IPS-20b (cell line): ENCODE measurements at regions not wholly inside any gene's neighbourhood (a gene's known extent, or its start where the extent isn't known, plus 50 kb on each side); places are given as distances from the start of the nearest gene placed in this dataset.

Experiments used
- H3K27ac ChIP-seq: one replicate; pipeline ENCODE4 v1.5.1; 2013; ENCODE audit warnings: low read length
- H3K27me3 ChIP-seq: 2 replicates; pipeline ENCODE4 v1.6.1; 2013; ENCODE audit warnings: mild to moderate bottlenecking, low read length, inconsistent platforms; ENCODE audit not compliant: insufficient read depth
- H3K36me3 ChIP-seq: 2 replicates; pipeline ENCODE4 v1.6.1; 2013; ENCODE audit warnings: low read depth, mild to moderate bottlenecking, inconsistent platforms, low read length, moderate library complexity; ENCODE audit not compliant: insufficient read depth
- H3K4me1 ChIP-seq: 2 replicates; pipeline ENCODE4 v1.6.1; 2013; ENCODE audit warnings: mild to moderate bottlenecking, control low read depth, inconsistent platforms, low read length, moderate library complexity; ENCODE audit not compliant: insufficient read depth
- H3K4me3 ChIP-seq: 2 replicates; pipeline ENCODE4 v1.5.1; 2013; ENCODE audit warnings: mild to moderate bottlenecking, low read length, inconsistent platforms
- H3K9ac ChIP-seq: 2 replicates; pipeline ENCODE4 v1.6.1; 2013; ENCODE audit warnings: low read depth, mild to moderate bottlenecking, inconsistent platforms, low read length, moderate library complexity
- H3K9me3 ChIP-seq: 2 replicates; pipeline ENCODE4 v1.6.1; 2013; ENCODE audit warnings: mild to moderate bottlenecking, low read depth, low read length, inconsistent platforms; ENCODE audit not compliant: insufficient read depth

GRCh38 chr20:48339986-48340882 is 487.6 kb downstream of the PREX1 start:
- no peaks in the 10 kb centered on the region for H3K36me3 ChIP-seq
- H3K4me3 ChIP-seq = no peak overlapping the region
- no peaks in the 10 kb centered on the region for H3K9me3 ChIP-seq
- peaks cover 10% of the 10 kb centered on the region; the same call in 1 of the 2 replicates for H3K4me1 ChIP-seq
- no peak overlapping the region for H3K9ac ChIP-seq
- no peaks in the 10 kb centered on the region for H3K27me3 ChIP-seq
- H3K27ac ChIP-seq = no peak overlapping the region

DNA sequence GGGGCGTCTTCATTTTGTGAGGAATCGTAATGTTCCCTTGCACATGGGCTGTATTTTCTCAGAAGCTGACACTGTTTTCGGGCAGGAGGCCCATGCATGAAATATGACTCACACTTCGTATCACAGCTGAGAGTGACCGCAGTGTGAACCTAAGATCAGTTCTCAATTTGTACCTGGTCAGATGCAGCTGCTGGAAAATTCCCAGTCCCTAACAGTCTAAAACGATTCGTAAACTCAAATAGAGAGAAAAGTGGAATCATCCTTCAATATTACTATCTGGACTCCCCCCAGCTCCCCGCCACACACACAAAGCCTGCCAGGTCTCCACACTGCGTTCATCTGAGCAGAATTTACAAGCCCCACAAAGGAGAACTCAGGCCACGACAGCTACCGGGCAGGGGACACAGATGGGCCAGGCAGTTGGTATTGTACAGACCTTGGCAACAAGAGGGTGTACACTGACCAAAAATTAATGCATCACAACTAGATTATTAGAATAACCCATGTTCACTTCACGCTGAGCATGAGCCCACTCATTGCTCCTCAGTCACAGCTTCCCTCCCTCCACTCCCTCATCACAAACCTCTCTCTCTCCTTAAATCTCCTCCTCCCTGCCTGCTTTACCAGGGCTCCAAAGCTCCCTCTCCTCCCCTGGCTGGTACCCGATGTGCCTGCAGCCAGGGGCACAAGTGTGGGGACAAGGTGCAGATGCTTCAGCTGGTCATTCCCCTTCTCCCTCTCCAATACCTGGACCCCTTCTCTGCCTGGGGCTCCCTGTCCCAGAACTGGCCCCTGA is 488.4 kb downstream of the PREX1 start:
- Histone ChIP-seq H3K9me3 (no peaks in the 10 kb centered on the region), H3K36me3 (no peaks in the 10 kb centered on the region), H3K9ac (no peak overlapping the region), H3K27me3 (no peaks in the 10 kb centered on the region), H3K4me3 (no peak overlapping the region), H3K27ac (no peak overlapping the region), H3K4me1 (peaks cover 10% of the 10 kb centered on the region; the same call in 1 of the 2 replicates)

- H3K36me3 ChIP-seq = no peaks in the 10 kb centered on the region
- H3K27ac ChIP-seq = no peak overlapping the region
- H3K4me3 ChIP-seq = no peak overlapping the region
- no peaks in the 10 kb centered on the region for H3K27me3 ChIP-seq
- peaks cover 10% of the 10 kb centered on the region; the same call in 1 of the 2 replicates for H3K4me1 ChIP-seq
- H3K9ac ChIP-seq = no peak overlapping the region
- no peaks in the 10 kb centered on the region for H3K9me3 ChIP-seq
These were observed 489.1 kb downstream of the PREX1 start for GRCh38 chr20:48338717-48339116.

GRCh38 chr20:48336597-48336996 is 491.2 kb downstream of the PREX1 start:
- no peaks in the 10 kb centered on the region for H3K36me3 ChIP-seq
- H3K4me1 ChIP-seq = peaks cover 10% of the 10 kb centered on the region; the same call in 1 of the 2 replicates
- no peaks in the 10 kb centered on the region for H3K9me3 ChIP-seq
- H3K27ac ChIP-seq = no peak overlapping the region
- no peaks in the 10 kb centered on the region for H3K27me3 ChIP-seq
- no peak overlapping the region for H3K9ac ChIP-seq
- no peak overlapping the region for H3K4me3 ChIP-seq

GRCh38 chr20:48335308-48336050 is 492.3 kb downstream of the PREX1 start:
- Histone ChIP-seq H3K9ac (no peak overlapping the region), H3K9me3 (no peaks in the 10 kb centered on the region), H3K36me3 (no peaks in the 10 kb centered on the region), H3K4me3 (no peak overlapping the region), H3K27ac (no peak overlapping the region), H3K27me3 (no peaks in the 10 kb centered on the region), H3K4me1 (peaks cover 10% of the 10 kb centered on the region; the same call in 1 of the 2 replicates)

GRCh38 chr20:48333707-48334106 is 494.1 kb downstream of the PREX1 start:
- Histone ChIP-seq H3K9me3 (no peaks in the 10 kb centered on the region), H3K4me1 (peaks cover 10% of the 10 kb centered on the region; the same call in 1 of the 2 replicates), H3K27me3 (no peaks in the 10 kb centered on the region), H3K4me3 (no peak overlapping the region), H3K27ac (no peak overlapping the region), H3K36me3 (no peaks in the 10 kb centered on the region), H3K9ac (no peak overlapping the region)

DNA sequence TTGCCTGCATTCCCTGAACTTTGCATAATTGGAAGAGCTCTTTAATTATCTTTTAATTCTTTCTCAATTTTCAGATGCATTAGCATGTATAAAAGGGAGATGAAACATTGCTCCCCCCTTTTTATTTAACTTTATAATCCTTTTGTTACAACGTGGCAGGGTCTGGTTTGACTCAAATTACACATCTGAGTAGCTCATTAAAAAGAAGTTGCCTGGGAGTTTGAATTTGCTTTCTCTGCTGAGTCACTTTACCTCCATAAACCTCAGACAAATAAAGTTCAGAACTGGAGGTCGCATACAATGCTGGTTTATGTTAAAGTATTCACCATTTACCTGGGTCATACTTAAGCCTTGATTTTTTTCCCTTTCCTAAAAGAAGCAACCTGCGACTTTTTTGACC is 495.2 kb downstream of the PREX1 start:
- Histone ChIP-seq H3K27ac (no peak overlapping the region), H3K27me3 (no peaks in the 10 kb centered on the region), H3K4me3 (no peak overlapping the region), H3K9me3 (no peaks in the 10 kb centered on the region), H3K36me3 (no peaks in the 10 kb centered on the region), H3K4me1 (peaks cover 10% of the 10 kb centered on the region; the same call in 1 of the 2 replicates), H3K9ac (no peak overlapping the region)

GRCh38 chr20:48331518-48332286 is 496.1 kb downstream of the PREX1 start:
- H3K27me3 ChIP-seq = no peaks in the 10 kb centered on the region
- H3K9ac ChIP-seq = no peak overlapping the region
- H3K4me3 ChIP-seq = no peak overlapping the region
- H3K9me3 ChIP-seq = no peaks in the 10 kb centered on the region
- H3K36me3 ChIP-seq = no peaks in the 10 kb centered on the region
- peaks cover 10% of the 10 kb centered on the region; the same call in 1 of the 2 replicates for H3K4me1 ChIP-seq
- H3K27ac ChIP-seq = no peak overlapping the region

GRCh38 chr20:48329676-48330664 is 497.8 kb downstream of the PREX1 start:
- Histone ChIP-seq H3K36me3 (no peaks in the 10 kb centered on the region), H3K27me3 (no peaks in the 10 kb centered on the region), H3K9me3 (no peaks in the 10 kb centered on the region), H3K4me1 (no peaks in the 10 kb centered on the region), H3K9ac (no peak overlapping the region), H3K27ac (no peak overlapping the region), H3K4me3 (no peak overlapping the region)

GRCh38 chr20:48329031-48329615 is 498.7 kb downstream of the PREX1 start:
- no peak overlapping the region for H3K9ac ChIP-seq
- H3K27ac ChIP-seq = no peak overlapping the region
- no peaks in the 10 kb centered on the region for H3K9me3 ChIP-seq
- no peaks in the 10 kb centered on the region for H3K4me1 ChIP-seq
- H3K36me3 ChIP-seq = no peaks in the 10 kb centered on the region
- H3K4me3 ChIP-seq = no peak overlapping the region
- no peaks in the 10 kb centered on the region for H3K27me3 ChIP-seq
